Bronchial epithelial cell (primary cell): ENCODE measurements at regions not wholly inside any gene's neighbourhood (a gene's known extent, or its start where the extent isn't known, plus 50 kb on each side); places are given as distances from the start of the nearest gene placed in this dataset.

Experiments used
- DNase-seq: peaks from one replicate; pipeline ENCODE4 v3.0.0-alpha.2; 2010; ENCODE audit warnings: low read depth
- FAIRE-seq: peaks from 2 replicates; lab custom pipeline; 2011; peaks lifted over from hg19 to GRCh38; lab: Jason Lieb, UNC
- H3K27me3 ChIP-seq: 2 replicates; pipeline ENCODE4 v1.5.1; 2011; ENCODE audit warnings: low read length; ENCODE audit not compliant: control insufficient read depth, insufficient read depth
- H3K36me3 ChIP-seq: 2 replicates; pipeline ENCODE4 v1.5.1; 2011; ENCODE audit warnings: low read length; ENCODE audit not compliant: control insufficient read depth, insufficient read depth
- H3K4me3 ChIP-seq: 2 replicates; pipeline ENCODE4 v1.5.1; 2011; ENCODE audit warnings: mild to moderate bottlenecking, low read depth, low read length, control low read depth
- CTCF ChIP-seq: IDR thresholded peaks from 2 replicates; pipeline ENCODE4 v1.5.1; 2011; ENCODE audit warnings: mild to moderate bottlenecking, moderate library complexity, low read length, control low read depth, inconsistent platforms; ENCODE audit not compliant: insufficient read depth, severe bottlenecking

- Histone ChIP-seq H3K27me3 (no peaks in the 10 kb centered on the region), H3K36me3 (no peaks in the 10 kb centered on the region), H3K4me3 (no peak overlapping the region)
- TF ChIP-seq CTCF, result no peak
- DNase-seq (no peak), FAIRE-seq (no peak)
Measured at GRCh38 chr5:19352120-19352519, 635.9 kb downstream of the CDH18 start.

- Histone ChIP-seq H3K36me3 (no peaks in the 10 kb centered on the region), H3K27me3 (no peaks in the 10 kb centered on the region), H3K4me3 (no peak overlapping the region)
- DNase-seq, result no peak
- no peak for FAIRE-seq
- no peak for TF ChIP-seq CTCF
Measured at GRCh38 chr5:19369048-19369447, 619.0 kb downstream of the CDH18 start.

- TF ChIP-seq CTCF, result no peak
- no peak for FAIRE-seq
- DNase-seq, result no peak
- Histone ChIP-seq H3K36me3 (no peaks in the 10 kb centered on the region), H3K4me3 (no peak overlapping the region), H3K27me3 (no peaks in the 10 kb centered on the region)
Measured at GRCh38 chr5:19369561-19369960, 618.4 kb downstream of the CDH18 start.

- H3K36me3 ChIP-seq, result no peaks in the 10 kb centered on the region
- DNase-seq (no peak), FAIRE-seq (no peak)
- no peaks in the 10 kb centered on the region for H3K27me3 ChIP-seq
- no peak overlapping the region for H3K4me3 ChIP-seq
- TF ChIP-seq CTCF, result no peak
Measured at GRCh38 chr5:19370655-19371386, 617.2 kb downstream of the CDH18 start.

DNA sequence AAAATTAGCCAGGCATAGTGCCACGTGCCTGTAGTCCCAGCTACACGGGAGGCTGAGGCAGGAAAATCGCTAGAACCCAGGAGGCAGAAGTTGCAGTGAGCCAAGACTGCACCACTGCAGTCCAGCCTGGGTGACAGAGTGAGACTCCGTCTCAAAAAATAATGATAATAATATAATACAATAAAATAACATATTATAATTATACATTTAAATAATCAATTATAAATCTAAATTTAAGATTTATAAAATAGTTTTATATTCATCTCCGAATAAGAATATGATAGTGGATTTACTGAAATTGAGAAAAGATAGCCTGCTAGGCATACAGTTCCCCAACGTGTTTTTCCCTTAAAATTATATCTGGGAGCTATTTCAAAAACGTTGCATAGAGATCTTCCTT, 599.6 kb downstream of the CDH18 start:
- DNase-seq (no peak), FAIRE-seq (no peak)
- no peak for TF ChIP-seq CTCF
- H3K36me3 ChIP-seq, result no peaks in the 10 kb centered on the region
- no peaks in the 10 kb centered on the region for H3K27me3 ChIP-seq
- H3K4me3 ChIP-seq, result no peak overlapping the region

DNA sequence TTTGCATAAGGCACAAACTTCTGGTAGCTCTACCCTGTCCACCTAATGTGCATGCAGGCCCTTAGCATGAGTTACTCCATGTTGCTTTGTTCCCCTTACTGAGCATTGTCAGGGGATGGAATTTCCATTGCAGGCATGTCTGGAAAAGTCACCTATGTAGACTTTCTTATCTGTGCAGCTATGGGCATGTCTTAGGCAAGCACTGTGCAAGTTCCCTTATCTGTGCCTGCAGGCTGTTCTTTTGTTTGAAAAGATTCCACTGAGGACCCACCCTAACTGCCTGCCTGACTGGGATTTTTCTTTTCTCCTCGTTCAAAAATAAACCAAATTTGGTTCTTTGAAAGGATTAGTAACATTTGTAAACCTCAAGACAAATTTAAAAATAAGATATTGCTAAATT, 587.0 kb downstream of the CDH18 start:
- no peak for TF ChIP-seq CTCF
- DNase-seq, result peak; percentile 69
- no peaks in the 10 kb centered on the region for H3K36me3 ChIP-seq
- peak; percentile 88 for FAIRE-seq
- no peak overlapping the region for H3K4me3 ChIP-seq
- H3K27me3 ChIP-seq, result no peaks in the 10 kb centered on the region
